ENCODE measurements at regions not wholly inside any gene's neighbourhood (a gene's known extent, or its start where the extent isn't known, plus 50 kb on each side); places are given as distances from the start of the nearest gene placed in this dataset.

GRCh38 chr4:101475246-101475645 lies 127.9 kb upstream of the PPP3CA start:
- TF ChIP-seq CTCF (IDR thresholded peaks at IDR 0.05) (no peak), EZH2 (IDR thresholded peaks at IDR 0.05) (no peak), EZH2phosphoT487 (IDR thresholded peaks at IDR 0.05) (no peak)
